HG03354 (cell line): ENCODE measurements at regions not wholly inside any gene's neighbourhood (a gene's known extent, or its start where the extent isn't known, plus 50 kb on each side); places are given as distances from the start of the nearest gene placed in this dataset.

Source experiments
- ATAC-seq: cut with Tn5 transposase; IDR thresholded peaks from one replicate; pipeline ENCODE4 v1.9.1; 2021; ENCODE audit warnings: mild to moderate bottlenecking; ENCODE audit not compliant: unreplicated experiment, poor library complexity, severe bottlenecking

- no peak for ATAC-seq
Measured at GRCh38 chr1:29524285-29525065, 288.2 kb downstream of the PTPRU start.

- ATAC-seq: no peak
Measured at GRCh38 chr1:29523576-29523975, 287.3 kb downstream of the PTPRU start.

GRCh38 chr1:29523136-29523535, 286.8 kb downstream of the PTPRU start:
- no peak for ATAC-seq

GRCh38 chr1:29521811-29522580, 285.7 kb downstream of the PTPRU start:
- no peak for ATAC-seq

GRCh38 chr1:29521438-29521715, 285.1 kb downstream of the PTPRU start:
- no peak for ATAC-seq

- ATAC-seq: no peak
Measured at GRCh38 chr1:29520571-29521437, 284.5 kb downstream of the PTPRU start.

GRCh38 chr1:29519788-29520110, 283.4 kb downstream of the PTPRU start:
- ATAC-seq: no peak

- no peak for ATAC-seq
Measured at GRCh38 chr1:29519108-29519787, 282.9 kb downstream of the PTPRU start.

- no peak for ATAC-seq
Measured at GRCh38 chr1:29518183-29518835, 282.0 kb downstream of the PTPRU start.

GRCh38 chr1:29517251-29518086, 281.1 kb downstream of the PTPRU start:
- ATAC-seq: no peak

GRCh38 chr1:29516063-29516820, 279.9 kb downstream of the PTPRU start:
- no peak for ATAC-seq

GRCh38 chr1:29515170-29515955, 279.0 kb downstream of the PTPRU start:
- ATAC-seq: no peak

- ATAC-seq: no peak
Measured at GRCh38 chr1:29514361-29515169, 278.2 kb downstream of the PTPRU start.

GRCh38 chr1:29513357-29513756, 277.0 kb downstream of the PTPRU start:
- ATAC-seq: no peak

GRCh38 chr1:29511436-29511835, 275.1 kb downstream of the PTPRU start:
- ATAC-seq: no peak

GRCh38 chr1:29508458-29509107, 272.3 kb downstream of the PTPRU start:
- ATAC-seq: no peak
